ENCODE measurements at regions not wholly inside any gene's neighbourhood (a gene's known extent, or its start where the extent isn't known, plus 50 kb on each side); places are given as distances from the start of the nearest gene placed in this dataset.

DNA sequence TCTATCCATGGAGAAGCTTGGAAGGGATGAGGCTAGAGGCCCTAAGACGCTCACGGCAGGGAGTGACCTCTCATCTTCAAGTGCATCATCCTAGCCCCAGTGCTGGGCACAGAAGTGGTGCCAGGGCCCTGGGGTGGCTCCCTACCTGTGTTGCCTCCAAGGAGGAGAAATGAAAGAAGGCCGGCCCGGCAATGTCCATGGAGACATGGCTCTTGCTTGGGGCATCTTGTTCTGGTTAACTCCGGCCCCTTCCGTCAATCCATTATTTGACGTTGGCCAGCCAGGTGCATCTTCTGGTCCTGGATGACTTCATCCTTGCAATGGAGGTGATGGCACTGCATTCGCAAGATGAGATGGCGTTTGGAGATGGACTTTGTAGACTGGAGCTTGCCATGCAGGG, 83.2 kb upstream of the ALDH1L1 start:
- TF ChIP-seq TAF1 (IDR thresholded peaks at IDR 0.05; ENCODE audit: borderline replicate concordance, low read depth, low read length): no peak
- TF ChIP-seq, protein P1, sequence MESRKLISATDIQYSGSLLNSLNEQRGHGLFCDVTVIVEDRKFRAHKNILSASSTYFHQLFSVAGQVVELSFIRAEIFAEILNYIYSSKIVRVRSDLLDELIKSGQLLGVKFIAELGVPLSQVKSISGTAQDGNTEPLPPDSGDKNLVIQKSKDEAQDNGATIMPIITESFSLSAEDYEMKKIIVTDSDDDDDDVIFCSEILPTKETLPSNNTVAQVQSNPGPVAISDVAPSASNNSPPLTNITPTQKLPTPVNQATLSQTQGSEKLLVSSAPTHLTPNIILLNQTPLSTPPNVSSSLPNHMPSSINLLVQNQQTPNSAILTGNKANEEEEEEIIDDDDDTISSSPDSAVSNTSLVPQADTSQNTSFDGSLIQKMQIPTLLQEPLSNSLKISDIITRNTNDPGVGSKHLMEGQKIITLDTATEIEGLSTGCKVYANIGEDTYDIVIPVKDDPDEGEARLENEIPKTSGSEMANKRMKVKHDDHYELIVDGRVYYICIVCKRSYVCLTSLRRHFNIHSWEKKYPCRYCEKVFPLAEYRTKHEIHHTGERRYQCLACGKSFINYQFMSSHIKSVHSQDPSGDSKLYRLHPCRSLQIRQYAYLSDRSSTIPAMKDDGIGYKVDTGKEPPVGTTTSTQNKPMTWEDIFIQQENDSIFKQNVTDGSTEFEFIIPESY (IDR thresholded peaks at IDR 0.05; ENCODE audit: borderline replicate concordance, low read depth): no peak

All from SK-N-SH (cell line).